Smooth muscle cell of the brain vasculature (primary cell): ENCODE measurements at regions not wholly inside any gene's neighbourhood (a gene's known extent, or its start where the extent isn't known, plus 50 kb on each side); places are given as distances from the start of the nearest gene placed in this dataset.

Experiments
- DNase-seq: peaks from one replicate; pipeline ENCODE4 v3.0.0-alpha.2; 2012; ENCODE audit warnings: low read depth, low spot score

- DNase-seq, result no peak
Observed at GRCh38 chr11:115674176-115674936, 170.1 kb upstream of the CADM1 start.

- DNase-seq, result no peak
Observed at GRCh38 chr11:115673720-115674119, 169.5 kb upstream of the CADM1 start.

DNA sequence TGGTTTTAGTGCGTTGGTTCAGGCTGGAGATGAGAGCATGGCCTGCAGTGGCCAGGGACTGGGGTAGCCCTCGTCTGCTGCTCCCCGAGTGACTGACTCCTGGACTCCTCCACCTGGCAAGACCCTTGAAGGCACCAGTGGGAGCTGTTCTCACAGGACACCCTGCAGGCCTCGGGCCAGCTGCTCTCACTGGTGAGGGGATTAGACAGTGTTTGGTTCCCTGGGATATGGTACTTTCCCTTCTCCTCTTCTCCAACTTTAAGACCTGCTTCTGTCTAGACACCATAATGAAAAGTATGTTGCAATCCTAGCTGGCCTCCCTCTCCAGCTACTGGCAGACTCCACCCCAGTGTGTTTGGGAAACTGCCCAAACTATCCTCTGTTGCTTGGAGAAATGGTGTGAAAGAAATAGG lies 168.8 kb upstream of the CADM1 start:
- DNase-seq, result no peak

DNA sequence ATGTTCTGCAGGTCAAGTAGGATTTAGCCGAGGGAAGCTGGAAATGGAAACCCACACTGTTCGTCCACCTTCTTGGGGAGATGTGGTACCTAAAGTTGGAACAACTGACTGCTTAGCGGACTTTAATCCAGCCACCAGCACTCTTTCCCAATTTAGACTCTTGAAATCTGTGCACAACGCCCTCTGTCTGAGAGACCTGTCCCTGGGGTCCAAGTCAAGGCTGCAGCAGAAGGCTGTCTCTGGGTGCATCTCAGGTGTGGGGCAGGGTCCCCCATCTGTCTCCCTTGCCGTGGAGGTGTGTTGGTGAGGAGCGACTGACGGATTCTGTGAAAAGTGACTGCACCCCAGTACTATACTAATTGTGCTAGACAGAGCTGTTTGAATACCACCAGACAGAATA lies 168.2 kb upstream of the CADM1 start:
- no peak for DNase-seq

- DNase-seq, result no peak
Observed at GRCh38 chr11:115670538-115671205, 166.5 kb upstream of the CADM1 start.

- no peak for DNase-seq
Observed at GRCh38 chr11:115665958-115666357, 161.7 kb upstream of the CADM1 start.

GRCh38 chr11:115665175-115665821 lies 161.1 kb upstream of the CADM1 start:
- no peak for DNase-seq

GRCh38 chr11:115664313-115664712 lies 160.1 kb upstream of the CADM1 start:
- DNase-seq, result no peak

GRCh38 chr11:115663790-115664189 lies 159.6 kb upstream of the CADM1 start:
- no peak for DNase-seq

- no peak for DNase-seq
Observed at GRCh38 chr11:115660030-115660805, 156.0 kb upstream of the CADM1 start.

DNA sequence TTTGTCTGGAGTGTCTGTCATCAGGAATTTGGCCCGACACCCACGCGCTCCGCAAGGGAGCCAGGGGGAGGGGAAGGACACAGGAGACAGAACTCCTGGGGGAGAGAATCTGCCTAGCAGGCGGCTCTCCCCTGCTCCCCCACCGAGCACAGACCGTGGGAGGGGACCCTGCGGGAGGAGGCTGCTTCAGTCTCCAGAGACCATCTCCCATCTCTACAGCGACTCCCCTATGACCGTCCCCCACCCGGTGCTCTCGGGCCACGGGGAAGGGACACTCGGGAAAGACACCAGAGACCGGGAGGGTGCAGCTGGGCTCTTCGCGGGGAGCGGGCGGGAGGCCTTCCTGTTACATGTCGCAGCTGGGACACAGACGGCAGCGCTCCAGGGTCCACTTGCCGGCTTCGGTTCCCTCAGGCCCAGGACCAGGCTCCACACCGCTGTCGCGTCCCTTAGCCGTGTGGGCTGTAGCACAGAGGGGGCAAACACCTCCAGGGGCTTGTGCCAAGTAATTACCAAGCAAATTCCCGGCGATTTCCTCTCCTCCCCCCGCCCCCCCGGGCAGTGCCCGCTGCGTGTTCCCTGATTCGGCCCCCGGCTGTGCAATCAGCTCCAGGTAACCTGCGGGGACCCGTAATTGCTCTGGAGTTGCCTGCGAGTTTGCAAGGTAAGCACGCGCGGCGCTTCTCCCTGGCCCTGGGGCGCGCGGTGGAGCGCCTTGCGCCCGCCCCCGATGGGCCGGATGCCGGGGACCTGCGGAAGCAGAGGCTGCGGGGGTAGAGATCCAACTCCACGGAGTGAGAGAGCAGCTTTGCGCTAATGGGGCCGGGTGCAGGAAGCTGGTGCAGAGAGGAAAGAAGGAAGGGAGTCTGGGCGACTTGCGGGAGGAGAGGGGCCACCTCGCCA lies 155.1 kb upstream of the CADM1 start:
- DNase-seq, result no peak

DNA sequence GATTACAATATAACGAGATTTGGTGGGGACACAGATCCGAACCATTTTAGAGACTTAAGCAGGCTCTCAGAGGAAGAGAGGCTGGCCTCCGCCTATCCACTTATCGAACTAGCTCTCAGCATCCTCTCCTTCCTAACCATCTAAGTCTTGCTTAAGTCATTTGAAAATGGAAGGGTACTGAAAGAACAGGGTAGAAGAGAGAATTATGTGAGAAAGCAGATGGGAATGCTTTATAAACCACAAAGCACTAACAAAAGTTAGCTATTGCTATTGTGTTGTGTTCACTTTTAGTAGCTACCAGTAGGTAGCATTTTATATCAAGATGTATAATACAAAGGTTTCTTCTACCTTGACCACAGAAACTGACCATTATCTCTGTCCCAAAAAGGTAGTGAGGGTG lies 153.4 kb upstream of the CADM1 start:
- DNase-seq, result no peak

- DNase-seq, result no peak
Observed at GRCh38 chr11:115656669-115657068, 152.5 kb upstream of the CADM1 start.

- no peak for DNase-seq
Observed at GRCh38 chr11:115656041-115656440, 151.8 kb upstream of the CADM1 start.

DNA sequence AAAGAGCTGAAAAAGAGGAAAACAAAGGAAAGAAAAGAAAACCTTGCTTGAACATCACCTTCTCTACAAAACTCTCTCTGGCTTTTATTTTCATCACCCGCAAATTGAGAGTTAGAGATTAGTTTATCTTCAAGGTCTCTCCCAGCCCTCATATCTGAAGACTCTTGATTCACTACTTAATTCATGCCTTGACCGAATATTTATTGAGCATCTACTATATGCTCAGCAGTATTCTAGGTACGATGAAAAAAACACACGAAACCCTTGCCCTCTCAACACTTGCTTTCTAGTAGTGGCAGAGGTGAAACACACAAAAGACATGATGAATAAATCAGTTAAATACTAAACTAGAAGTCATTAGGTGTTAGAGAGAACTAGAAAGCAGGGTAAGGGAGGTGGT lies 150.6 kb upstream of the CADM1 start:
- no peak for DNase-seq

DNA sequence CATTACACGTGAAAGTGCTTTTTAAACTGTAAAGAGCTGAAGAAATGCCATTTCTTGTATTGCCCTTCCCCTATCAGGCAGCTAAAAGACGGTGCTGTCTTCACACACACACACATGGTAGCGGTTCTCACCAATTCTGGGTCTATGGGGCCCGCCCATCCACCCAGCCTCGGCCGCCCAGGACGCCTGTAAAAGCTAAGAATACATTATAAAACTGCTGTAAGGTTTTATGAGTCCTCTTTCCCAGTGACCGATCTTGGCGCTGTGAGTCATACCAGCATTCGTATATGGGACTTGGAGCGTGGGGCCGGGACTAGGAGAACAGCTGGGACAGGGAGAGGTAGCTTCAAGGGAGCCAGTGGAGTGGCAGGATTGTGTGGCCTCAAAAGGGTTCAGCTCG lies 149.7 kb upstream of the CADM1 start:
- no peak for DNase-seq

GRCh38 chr11:115653076-115653475 lies 148.9 kb upstream of the CADM1 start:
- no peak for DNase-seq

DNA sequence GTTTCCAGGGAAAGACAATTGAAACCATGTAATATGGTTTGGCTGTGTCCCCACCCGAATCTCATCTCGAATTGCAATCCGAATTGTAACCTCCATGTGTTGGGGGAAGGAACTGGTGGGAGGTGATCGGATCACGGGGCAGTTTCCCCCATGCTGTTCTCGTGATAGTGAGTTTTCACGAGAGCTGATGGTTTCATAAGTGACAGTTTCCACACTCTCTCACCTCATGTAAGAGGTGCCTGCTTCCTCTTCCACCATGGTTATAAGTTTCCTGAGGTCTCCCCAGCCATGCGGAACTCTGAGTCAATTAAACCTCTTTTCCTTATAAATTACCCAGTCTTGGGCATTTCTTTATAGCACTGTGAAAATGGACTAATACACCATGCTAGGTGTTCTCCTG lies 148.3 kb upstream of the CADM1 start:
- no peak for DNase-seq

DNA sequence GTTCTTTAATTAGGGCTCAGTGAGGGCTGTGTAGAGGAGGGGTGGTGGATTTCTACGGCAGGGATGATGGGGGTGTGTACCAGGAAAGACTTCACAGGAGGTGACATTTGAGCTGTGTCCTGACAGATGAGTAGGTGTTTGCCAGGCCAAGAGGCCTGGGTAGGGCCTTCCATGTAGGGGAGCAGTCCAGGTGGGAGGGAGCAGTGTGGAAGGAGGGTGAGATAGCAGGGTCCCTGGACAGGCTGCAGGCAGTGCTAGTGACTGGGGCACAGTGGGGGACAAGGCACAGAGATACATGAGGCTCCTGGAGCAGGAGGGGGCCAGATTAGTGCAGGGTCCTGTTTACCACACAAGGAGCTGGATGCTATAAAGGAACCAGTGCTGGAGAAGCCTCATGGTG lies 147.9 kb upstream of the CADM1 start:
- DNase-seq, result no peak

DNA sequence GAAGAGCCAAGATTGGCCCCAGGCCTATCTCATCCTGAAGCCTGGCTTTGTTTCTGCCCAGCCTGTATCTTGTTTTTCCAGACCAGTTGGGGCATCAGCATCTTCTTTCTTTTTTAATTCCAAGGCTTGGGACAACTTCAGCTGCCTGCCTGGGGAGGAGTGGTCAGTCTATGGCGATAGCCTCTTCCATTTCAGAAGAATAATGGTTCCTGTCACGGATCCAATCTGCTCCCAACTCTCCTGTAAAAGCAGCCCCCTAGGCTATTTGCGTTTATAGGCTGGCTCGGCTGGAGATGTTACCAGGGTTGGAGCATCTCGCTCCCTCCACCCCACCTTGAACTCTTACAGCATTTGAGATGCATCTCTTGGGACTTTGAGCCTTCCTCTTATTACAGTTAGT lies 145.2 kb upstream of the CADM1 start:
- no peak for DNase-seq
